Smooth muscle cell of the brain vasculature (primary cell): ENCODE measurements at regions not wholly inside any gene's neighbourhood (a gene's known extent, or its start where the extent isn't known, plus 50 kb on each side); places are given as distances from the start of the nearest gene placed in this dataset.

Source experiments
- DNase-seq: peaks from one replicate; pipeline ENCODE4 v3.0.0-alpha.2; 2012; ENCODE audit warnings: low read depth, low spot score

DNA sequence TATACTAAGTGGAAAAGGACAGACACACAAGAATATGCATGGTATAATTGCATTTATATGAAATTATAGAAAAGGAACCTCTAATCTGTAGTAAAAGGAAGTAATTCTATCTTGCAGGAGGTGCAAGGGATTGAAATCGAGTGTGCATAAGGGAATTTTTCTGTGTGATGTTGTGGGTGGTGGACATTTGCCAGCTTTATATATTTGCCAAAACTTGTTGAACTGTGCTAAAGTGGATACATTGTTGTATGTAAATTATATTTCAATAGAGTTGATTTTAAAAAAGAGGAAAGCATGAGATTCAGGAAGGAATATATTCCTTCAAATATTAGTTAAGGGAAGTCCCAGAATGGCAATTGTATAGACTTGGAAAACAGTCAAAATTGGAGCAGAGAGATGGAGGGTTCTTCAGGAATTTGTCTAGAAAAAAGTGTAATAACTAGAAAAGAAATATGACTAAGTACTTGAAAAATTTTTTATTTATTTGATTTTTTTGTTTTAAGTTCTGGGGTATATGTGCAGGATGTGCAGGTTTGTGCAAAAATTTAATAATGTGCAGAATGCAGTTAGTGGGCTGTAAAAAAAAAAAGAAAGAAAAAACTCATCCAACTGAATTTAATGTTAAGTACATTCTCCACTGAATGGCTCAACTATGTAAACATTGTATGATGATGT lies 96.1 kb downstream of the ARL4A start:
- DNase-seq: no peak

DNA sequence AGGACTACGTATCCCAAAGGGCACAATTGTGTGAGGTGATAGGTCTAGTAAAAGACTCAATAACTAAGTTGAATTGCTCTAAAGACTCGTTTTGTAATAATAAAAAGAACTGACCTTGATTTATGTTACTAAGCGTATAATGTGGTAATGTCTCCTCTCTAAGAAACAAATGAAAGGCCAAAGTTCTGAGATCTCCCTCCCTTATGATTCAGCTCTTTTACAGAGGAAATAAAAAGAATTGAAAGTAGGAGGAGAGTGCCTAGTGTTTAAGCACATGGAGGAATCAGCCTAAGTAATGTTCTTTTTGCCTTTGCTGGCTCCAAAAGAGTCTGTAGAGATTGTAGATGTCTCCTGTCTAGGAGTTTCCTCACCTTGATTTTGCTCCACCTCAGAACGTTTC lies 98.0 kb downstream of the ARL4A start:
- DNase-seq: no peak

DNA sequence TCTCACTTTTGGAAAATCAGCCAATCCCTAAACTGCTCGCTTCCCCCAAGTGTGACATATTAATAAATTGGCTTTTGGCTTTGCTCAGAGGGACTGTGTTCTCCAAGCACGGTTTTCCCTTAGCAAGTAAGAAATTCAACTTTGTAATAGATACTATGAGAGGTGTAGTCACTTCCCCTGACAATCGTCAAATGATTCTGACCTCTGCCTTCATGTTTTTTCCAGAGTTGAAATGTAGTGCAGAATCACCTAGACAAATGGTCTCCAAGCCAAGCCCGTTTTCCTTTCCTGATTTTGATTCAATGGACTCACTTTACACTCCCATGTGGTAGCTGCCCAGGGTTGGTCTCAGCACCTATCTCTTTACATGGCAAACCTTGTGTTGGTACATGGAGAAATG lies 99.1 kb downstream of the ARL4A start:
- DNase-seq: no peak

DNA sequence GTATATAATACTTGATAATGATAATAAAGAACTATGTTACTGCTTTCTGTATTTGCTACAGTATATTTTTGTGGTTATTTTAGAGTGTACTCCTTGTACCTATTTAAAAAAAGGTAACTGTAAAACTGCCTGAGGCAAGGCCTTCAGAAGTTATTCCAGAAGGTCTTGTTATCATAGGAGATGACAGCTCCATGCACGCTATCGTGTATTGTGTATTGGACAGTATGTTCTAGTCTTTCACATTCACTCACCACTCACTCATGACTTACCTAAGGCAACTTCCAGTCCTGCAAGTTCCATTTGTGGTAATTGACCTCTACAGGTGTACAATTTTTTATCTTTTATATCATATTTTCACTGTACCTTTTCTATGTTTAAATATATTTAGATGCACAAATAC lies 100.7 kb downstream of the ARL4A start:
- DNase-seq: no peak

DNA sequence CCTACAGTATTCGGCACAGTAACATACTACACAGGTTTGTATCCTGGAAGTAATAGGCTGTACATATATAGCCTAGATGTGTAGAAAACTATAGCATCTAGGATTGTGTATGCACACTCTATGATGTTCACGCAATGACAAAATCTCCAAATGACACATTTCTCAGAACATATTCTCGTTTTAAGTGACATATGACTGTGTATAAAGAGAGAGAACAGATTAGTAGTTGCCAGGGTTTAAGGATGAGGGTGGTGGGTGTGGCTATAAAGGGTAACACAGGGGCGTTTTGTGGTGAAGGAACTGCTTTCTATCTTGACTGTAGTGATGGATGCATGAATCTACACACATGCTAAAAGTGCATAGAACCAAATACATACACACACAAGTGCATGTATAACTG lies 101.2 kb downstream of the ARL4A start:
- no peak for DNase-seq

DNA sequence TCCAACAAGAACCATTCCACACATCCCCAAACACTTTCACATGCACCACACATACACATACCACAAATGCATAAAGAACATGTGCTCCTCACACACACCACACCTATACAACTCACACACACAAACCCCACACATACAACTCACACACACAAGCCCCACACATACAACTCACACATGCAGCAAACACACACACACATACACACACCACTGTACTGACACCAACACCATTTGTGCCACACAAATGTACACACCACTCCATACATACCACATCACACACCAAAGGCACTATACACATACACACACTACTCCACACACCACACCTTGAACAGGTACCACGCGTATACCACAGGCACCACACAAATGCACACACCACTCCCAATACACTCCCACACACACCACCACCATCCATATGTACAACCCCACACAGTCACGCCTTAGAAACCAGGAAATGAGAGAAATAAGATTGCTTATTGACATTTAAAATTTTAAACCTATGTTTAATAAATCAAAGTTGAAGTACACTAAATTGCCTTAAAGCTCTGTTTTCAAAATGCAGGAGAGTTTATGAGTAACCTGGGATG lies 107.4 kb downstream of the ARL4A start:
- no peak for DNase-seq

DNA sequence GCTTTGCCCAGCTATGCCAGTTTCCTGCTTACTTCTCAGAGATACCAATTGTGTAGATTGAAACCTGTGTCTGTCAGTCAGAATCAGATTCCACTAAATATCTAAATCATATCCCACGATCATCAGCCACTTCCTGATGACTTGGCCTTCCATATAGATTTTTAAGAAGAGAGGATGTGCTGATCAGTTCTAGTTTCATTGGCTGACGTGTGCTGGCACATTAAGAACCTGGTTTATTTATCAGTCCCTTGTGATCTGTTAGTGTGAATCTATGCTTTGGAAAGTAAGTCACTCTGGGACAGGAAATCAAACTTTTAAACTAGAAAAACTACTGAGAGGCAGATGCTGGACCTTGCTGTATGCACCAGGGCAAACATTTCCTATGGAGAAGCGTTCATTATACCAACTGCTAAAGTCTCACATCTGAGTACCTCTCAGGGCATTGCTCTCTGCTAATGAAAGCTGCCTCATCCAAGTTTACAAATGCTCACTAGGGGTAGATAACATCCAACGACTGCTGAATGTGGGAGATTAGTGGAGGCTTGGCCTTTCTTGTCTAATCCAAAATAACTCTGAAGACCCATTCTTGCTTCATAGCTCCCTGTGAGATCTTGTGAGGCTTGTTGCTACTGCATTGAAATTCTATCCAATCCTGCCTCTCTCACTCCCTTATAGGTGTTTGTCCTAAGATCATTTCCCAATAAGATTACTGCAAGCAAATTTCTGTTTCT lies 109.1 kb downstream of the ARL4A start:
- no peak for DNase-seq

DNA sequence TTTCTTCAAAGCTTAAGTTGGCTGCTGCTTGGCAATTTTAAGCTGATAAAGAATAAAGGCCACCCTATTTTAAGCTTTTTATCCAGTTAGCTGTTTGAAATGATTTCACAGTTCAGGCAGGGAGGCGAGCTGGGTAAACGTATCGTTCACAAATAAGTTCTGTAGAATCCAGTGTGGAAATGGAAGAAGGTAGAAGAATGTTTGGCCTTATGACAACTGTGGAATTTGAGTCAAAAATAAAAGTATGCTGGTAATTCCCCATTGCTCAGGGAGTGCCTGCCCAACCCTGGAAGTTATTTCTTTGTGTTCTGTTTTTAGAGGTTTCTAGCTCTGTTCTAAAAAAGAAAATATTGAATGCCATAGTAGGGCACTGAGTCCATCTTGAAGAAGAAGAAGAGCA lies 113.1 kb downstream of the ARL4A start:
- DNase-seq: no peak

DNA sequence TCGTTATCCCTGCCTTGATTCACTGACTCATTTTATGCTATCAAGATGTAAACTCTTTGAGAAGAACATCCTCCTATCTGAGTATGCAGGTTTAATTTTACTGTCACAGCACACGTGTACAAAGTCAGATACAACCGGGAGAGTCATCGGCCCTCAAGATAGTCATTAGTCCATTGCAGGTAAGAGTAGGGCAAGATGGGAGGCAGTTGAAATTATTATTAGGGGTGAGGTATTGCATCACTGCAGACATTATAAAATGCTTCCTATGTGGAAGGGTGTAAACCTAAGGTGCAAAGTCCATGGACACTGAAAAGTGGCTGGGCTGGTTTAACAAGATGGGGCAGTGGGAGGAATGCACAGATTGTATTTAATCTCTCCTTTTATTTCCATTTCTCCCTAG lies 113.7 kb downstream of the ARL4A start:
- no peak for DNase-seq

DNA sequence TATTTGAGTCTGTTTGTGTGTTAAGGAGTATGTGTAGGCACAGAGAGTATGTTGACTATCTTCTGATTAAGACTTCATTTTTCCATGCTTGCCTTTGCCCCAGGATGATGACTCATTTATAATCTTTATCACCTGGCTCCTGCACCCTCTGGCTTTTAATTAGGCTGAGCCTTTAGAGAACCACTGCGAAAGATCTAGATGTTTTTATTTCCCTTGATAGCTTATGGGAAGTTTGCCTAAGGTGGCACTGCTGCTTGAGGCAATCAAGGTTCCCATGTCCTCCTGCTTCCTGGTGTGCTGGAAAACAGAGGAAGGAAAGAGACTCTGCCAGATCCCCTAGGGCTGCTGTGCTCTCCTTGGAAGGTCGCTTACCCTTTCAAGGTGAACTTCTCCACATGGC lies 114.6 kb downstream of the ARL4A start:
- no peak for DNase-seq

DNA sequence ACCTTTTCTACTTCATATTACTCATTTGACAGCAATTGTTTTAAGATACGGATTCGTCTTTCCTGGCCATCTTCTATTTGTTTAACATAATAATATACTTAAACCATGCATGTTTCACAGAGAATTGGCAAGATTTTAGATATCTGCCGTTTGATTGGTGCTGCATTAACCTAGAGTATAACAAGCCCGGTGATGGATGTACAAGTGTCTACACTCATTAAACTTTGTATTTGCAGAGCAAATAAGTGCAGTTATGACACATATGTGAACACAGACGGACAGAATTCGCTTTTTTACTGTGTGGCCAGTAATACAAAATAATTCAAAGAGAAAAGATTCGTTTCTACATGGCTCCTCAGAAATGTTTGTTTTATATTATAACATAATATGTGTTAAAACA lies 116.1 kb downstream of the ARL4A start:
- DNase-seq: no peak

DNA sequence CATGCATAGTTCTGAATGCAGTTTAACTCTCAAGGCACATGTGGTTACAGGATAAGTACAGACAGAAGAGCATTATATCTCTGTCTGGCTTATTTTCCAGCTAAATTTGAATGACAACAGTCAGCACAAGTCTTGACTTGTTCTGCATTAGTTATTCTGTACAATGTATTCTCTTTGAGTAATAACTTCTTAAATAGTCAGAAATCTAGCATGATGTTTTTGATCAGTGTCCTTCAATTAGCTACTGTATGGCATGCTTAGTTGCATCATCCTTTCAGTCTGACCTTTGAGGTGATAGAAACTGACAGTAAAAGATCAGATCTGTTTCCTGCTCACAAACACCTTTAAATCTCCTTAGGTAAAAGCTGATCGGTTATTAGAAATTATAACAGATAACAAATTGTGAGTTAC lies 118.1 kb downstream of the ARL4A start:
- no peak for DNase-seq

DNA sequence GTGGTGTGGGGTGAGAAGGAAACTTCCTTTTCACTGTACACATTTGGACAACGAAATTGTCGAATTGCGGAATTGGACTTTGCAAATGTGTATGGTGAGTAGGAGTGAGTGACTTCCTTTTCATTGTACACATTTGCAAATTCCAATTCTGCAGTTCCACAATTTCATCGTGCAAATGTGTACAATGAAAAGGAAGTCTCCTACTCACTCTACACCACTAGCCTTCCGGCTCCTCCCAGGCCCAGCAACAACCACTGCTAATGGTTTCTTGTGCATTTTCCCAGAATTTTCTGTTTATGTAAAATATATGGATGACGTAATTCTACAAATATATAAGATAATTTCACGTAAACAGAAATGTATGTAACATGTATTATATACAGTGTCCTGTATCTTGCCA lies 118.5 kb downstream of the ARL4A start:
- no peak for DNase-seq

DNA sequence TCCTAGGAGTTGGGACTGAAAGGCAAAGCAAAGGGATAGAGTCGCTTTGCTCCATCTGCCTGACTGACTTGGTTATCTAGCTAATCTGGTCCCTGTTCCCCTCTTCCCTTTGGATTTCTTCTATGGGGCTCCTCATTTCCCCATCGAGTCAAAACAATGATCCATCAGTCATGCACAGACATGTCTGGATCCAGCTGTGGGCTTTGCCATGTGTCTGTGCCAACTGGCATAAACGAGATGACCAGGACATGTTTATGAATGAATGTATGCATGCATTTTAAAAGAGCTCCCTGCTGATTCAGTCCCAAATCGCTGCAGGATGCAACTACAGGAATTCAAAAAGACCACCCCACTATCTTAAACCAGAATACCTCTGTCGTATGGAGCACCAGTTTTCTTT lies 122.0 kb downstream of the ARL4A start:
- DNase-seq: no peak

DNA sequence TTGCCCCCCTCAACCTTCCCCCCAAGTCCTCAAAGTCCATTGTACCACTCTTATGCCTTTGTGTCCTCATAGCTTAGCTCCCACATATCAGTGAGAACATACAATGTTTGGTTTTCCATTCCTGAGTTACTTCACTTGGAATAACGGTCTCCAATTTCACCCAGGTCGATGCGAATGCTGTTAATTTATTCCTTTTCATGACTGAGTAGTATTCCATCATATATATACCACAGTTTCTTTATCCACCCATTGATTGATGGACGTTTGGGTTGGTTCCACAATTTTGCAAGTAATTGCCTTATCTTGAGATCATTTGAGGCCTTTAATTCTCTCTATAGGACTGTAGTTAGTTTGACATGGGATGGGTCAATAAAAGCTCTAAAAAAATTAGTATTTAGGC lies 124.7 kb downstream of the ARL4A start:
- no peak for DNase-seq

DNA sequence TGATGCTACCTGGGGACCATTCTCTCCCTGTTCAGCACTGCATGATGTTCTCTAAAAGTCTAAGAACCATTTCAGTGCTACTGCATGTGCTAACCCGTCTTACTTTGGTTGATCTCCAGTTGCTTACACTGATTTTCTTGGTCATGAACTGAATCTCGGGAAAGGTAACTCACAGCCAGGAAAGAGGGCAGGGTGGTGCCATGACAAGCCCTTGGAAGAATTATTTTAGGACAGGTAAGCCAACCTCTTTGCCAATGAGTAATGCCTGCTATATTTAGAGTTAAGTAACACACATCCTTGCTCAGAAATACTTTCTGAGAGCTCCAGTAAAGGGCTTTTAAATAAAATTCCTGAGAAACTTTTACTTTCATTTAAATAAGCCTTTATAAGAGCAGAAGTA lies 126.7 kb downstream of the ARL4A start:
- DNase-seq: no peak

DNA sequence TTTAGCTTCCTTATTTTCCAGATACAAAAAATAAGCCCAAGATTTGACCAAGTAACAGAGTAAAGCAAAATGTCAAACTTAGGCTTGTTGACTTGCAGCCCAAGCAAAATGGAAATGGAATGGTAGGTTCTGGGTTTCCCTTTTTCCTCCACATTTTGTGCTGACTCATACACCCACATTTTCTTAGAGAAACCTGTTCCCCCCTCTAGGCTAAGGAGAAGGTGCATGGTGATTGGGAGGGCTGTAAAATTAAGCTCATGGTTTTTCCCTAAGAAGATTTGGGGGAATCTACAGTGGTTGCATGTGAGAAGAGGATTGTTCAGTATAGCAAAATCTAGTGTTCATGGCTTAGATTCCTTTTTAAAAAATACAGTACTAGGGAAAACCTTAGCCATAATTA lies 127.4 kb downstream of the ARL4A start:
- no peak for DNase-seq

DNA sequence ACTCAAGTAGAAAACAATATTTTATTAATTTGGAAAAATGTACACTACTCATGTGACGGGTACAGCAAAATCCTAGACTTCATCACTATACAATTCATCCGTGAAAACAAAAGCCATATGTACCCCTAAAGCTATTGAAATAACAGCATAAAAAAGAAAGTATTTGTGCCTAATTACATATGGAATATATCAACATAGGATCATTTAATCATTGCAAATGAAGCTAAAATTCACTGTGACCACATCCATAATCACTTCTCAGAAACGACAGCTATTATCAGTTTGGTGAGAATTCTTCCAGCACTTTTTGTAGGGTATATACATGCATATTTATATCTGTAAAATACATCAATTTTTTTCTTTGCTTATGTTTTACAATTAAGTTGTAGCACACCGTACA lies 128.0 kb downstream of the ARL4A start:
- no peak for DNase-seq

DNA sequence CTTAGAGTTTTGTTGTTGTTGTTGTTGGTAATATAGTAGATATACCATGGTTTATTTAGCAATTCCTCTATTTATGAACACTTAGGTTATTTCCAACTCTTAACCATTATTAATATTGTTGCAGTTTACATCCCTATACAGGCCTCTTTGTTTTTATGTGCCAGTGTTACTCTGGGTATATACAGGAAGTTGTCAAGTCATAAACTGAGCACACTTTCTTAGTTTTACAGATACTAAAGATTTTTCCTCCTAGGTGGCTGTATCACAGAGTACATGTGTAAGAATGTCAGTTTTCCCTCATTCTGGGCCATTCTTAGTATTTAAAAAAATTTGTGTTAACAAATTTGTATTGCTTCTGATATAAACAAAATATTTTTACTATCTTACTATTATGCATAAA lies 128.4 kb downstream of the ARL4A start:
- DNase-seq: no peak

DNA sequence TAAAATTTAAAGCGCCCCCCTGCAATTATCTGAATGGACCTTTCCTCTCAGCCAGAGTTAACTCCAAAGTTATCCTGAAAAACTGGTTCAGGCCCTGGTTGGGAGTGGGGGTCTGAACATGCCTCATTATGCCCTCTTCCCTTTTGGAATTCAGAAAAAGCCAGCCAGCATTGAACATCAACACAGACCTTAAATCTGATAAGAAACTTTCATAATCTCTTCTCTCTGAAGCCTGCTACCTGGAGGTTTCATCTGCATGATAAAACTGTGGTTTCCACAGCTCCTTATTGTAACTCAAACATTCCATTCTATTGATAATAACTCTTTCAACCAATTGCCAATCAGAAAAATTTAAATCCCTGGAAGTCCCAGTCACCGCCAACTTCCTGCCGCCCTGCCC lies 133.3 kb downstream of the ARL4A start:
- DNase-seq: no peak

DNA sequence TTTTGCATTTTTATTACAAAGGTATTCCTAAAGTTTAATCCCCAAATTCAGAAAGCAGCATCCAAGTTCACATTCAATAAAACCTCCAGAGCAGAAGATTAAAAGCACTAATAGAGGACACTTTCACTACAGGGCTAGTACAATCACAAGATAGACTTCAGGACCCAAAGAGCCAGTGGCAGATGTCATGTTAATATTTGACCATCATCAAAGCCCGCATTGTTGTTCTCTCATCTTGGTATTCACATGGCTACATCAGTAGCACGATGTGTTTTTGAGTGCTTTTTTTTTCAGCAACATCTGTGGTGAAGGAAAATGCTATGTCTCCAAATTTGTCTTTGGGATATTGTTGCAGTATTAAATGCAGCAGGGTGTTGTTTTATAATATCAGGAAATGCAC lies 134.3 kb downstream of the ARL4A start:
- DNase-seq: no peak

DNA sequence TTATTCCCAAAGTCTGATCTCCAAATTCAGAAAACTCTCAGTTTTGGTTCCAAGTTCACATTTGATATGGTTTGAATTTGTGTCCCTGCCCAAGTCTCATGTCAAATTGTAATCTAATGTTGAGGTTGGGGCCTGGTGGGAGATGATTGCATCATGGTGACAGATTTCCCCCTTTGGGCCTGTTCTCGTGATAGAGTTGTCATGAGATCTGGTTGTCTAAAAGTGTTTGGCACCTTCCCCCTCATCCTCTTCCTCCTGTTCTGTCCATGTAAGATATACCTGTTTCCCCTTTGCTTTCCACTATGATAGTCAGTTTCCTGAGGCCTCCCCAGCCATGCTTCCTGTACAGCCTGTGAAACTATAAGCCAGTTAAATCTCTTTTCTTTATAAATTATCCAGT lies 138.6 kb downstream of the ARL4A start:
- no peak for DNase-seq

DNA sequence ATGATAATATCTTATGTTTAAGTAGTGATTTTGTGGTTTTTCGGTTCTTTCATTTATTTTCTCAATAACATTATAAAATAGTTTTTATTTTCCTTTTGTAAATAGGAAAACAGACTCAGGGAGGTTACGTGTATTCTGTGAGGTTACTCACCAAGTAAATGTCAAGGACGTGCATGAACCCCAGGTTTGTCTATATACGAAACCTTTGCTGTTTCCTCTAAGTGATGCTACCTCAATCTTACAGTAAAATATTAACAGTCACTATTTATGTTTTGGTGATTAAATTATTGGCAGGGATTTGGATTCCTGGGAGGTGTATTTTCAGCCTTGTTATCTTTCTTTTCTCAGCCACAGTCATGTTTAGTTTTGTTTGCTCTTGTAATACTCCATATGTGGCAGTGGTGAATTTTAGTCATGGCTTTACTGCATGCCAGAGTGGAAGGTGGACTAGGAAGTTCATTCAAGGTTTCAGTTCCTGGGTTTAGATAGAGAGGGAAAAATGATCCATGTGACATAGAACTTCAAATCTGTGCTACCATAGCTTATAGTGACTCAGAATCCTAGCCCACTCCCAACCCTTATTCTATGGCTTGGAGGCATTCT lies 139.9 kb downstream of the ARL4A start:
- no peak for DNase-seq
